Fibroblast of lung (primary cell): ENCODE measurements at regions not wholly inside any gene's neighbourhood (a gene's known extent, or its start where the extent isn't known, plus 50 kb on each side); places are given as distances from the start of the nearest gene placed in this dataset.

Experiments used
- CTCF ChIP-seq, 2 donors: IDR thresholded peaks in 1 of 2; conservative IDR thresholded peaks in 1 of 2; 1 replicate in 1 of 2; 2 replicates in 1 of 2; pipeline ENCODE4 v1.5.1; 2011 to 2012; ENCODE audit warnings: low read length in 2 of 2, control low read depth in 1 of 2, inconsistent platforms in 1 of 2, low read depth in 1 of 2, mild to moderate bottlenecking in 1 of 2
- EZH2 ChIP-seq: IDR thresholded peaks from 2 replicates; pipeline ENCODE4 v1.5.1; 2012; ENCODE audit warnings: low read length, control low read depth, mild to moderate bottlenecking; ENCODE audit errors: missing control alignments

- no peak for TF ChIP-seq CTCF (conservative IDR thresholded peaks at IDR 0.05 in 1 of 2, IDR thresholded peaks at IDR 0.05 in 1 of 2; ENCODE audit: low read depth in 1 of 2, low read length in 2 of 2)
- no peak for TF ChIP-seq EZH2
Observed at GRCh38 chr13:110965755-110966134, 50.9 kb upstream of the ANKRD10 start.
